ENCODE measurements at regions not wholly inside any gene's neighbourhood (a gene's known extent, or its start where the extent isn't known, plus 50 kb on each side); places are given as distances from the start of the nearest gene placed in this dataset.
A peak's percentile ranks its signal among the peaks of the same experiment; 100 is the strongest.

GRCh38 chr3:111351334-111351733, 190.7 kb upstream of the CD96 start:
- DNase-seq: peak in 9 of 58 donors; percentile 1 to 47 (median 4)

DNA sequence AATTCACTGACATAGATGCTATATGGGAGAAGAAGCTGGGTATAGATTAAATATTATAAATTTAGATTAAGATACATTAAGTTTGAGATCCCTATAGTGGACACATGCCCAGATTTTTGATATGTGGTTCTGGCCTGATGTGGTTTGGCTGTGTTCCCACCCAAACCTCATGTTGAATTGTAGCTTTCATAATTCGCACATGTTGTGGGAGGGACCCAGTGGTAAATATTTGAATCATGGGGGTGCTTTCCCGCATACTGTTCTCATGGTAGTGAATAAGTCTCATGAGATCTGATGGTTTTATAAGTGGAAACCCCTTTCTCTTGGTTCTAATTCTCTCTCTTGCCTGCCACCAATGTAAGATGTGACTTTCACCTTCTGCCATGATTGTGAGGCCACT, 189.4 kb upstream of the CD96 start:
- DNase-seq: no peak

DNA sequence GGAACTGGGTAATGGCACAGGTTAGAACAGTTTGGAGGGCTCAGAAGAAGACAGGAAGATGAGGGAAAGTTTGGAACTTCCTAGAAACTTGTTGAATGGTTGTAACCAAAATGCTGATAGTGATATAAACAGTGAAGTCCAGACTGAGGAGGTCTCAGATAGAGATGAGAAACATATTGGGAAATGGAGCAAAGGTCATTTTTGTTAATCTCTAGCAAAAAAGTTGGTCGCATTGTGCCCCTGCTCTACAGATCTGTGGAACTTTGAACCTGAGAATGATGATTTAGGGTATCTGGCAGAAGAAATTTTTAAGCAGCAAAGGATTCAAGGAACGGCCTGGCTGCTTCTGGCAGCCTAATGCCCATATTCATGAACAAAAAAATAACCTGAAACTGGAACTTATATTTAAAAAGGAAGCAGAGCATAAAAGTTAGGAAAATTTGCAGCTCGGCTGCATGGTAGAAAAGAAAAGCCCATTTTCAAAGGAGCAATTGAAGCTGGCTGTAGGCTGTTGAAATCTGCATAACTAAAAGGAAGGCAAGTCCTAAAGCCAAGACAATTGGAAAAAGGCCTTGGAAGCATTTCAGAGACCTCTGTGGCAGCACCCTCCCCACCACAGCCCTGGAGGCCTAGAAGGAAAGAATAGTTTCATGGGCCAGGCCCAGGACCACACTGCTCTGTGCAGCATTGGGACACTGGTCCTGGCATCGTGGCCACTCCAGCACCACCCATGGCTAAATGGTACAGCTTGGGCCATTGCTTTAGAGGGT, 182.6 kb upstream of the CD96 start:
- no peak for DNase-seq

- DNase-seq: no peak
Measured at GRCh38 chr3:111362381-111363009, 179.5 kb upstream of the CD96 start.

DNA sequence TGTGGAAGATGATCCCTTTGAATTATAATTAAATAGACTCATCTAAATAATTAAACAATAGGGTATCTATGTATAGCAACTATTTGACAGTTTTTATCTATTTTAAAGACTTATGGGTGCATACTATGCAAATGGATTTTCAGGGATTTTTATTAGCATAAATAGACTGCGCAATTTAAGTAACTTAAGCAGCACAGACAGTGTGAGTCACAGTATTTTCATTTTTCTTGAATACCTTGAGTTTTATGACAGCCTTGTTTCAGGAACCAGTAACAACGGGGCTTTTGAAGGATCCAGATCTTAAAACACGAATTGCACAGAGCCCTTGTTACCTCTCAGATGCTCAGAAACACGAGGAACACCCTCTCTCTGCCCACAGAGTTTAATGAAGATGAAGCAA, 175.5 kb upstream of the CD96 start:
- no peak for DNase-seq

DNA sequence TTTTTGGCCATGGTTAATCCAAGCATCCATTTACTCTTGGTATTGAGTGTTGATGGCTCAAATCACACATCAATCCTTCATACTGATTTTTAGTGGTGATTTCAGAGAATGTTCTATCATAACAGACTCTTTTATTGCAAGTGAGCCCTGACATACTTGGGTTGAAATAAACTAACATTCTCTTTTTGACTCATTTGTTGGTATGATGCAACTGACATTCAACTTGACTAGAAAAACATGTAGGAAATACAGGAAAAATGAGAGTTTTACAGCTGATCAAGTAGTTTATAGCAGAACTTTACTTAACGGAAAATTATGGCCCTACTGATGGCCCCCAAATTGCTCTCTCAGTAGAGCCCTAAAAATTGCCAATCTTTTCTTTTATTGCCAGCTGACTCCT, 173.9 kb upstream of the CD96 start:
- DNase-seq: no peak

GRCh38 chr3:111369958-111370357, 172.0 kb upstream of the CD96 start:
- no peak for DNase-seq

DNA sequence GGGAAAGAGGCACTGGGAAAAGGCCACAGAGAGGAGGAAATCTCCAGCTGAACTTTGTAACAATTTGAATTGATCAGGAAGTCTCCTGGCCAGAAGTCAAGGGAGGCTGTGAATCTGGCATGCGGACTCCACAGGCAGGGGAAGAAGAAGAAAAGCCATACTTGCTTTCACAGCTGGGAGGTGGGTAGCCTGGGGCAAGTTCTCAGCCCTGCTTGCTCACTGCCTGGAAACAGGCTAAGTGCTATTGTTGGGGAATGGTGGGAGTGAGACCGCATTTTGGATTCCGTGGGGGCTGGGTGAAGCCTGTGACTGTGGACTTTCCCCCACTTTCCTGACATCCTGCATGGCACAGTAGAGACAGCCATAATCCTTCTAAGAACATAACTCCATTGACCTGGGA, 168.8 kb upstream of the CD96 start:
- no peak for DNase-seq

DNA sequence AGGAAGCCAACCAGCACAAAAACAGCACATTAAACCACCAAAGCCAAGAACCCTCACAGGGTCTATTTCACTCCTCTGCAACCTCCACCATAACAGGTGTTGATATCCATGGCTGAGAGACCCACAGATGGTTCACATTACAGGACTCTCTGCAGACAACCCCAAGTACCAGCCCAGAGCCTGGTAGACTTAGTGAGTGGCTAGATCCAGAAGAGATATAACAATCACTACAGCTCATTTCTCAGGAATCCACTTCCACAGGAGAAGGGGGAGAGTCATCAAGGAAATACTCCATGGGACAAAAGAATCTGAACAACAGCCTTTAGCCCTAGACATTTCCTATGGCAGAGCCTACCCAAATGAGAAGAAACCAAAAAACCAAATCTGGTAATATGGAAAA, 168.1 kb upstream of the CD96 start:
- no peak for DNase-seq

DNA sequence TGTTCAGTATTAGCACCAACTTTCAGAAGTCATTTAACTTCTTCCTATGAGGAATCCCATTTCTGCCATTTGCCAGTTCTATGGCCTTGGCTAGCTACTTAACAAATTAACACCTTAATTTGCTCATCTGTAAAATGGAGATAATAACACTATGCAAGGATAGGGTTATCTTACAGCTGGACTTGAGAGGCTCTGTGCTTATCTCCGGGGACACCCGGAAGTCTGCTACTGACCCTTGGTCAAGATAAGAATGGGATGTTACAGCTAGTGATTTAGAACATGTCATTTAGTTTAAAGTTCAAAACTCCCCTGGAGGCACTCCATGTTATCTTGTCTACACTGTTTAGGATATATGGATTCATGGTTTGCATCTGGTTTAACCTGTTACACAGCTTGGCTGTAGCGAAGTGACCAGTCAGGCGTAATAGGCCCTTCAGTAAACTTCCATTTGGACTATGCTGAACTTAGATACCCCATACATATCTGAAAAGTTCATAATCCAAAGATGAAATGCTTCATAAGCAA, 156.0 kb upstream of the CD96 start:
- DNase-seq: no peak

DNA sequence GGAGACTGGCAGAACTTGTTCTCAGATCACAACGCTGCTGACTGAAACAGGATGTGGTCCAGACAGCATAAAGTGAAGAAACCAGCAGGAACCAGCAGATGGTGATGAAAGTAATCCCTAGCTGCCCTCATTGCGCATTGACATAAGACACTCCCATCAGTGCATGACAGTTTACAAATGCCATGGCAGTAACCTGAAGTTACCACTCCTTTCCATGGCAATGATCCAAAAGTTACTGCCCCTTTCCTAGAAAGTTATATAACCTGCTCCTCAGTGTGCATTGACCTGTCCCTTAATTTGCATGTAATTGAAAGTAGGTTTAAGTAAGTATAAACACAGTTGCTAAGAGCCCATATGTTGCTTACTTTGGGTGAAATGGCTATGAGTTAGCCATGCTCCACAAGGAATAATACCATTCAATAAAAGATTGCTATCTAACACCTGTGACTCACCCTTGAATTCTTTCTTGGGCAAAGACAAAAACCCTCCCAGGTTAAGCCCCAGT, 149.1 kb upstream of the CD96 start:
- DNase-seq: no peak

DNA sequence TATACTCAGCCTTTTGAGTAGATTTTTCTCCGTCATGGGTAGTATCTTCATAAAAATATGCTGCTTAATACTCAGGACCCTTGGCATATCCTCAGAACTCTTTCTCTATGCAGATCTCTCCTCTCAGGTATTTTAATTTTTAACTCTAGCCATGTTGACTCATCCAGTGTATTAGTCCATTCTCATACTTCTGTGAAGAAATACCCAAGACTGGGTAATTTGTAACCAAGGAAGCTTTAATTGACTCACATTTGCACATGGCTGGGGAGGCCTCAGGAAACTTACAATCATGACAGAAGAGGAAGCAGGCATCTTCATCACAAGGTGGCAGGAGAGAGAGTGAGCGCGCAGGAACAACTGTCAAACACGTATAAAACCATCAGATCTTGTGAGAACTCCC, 129.3 kb upstream of the CD96 start:
- DNase-seq: no peak

DNA sequence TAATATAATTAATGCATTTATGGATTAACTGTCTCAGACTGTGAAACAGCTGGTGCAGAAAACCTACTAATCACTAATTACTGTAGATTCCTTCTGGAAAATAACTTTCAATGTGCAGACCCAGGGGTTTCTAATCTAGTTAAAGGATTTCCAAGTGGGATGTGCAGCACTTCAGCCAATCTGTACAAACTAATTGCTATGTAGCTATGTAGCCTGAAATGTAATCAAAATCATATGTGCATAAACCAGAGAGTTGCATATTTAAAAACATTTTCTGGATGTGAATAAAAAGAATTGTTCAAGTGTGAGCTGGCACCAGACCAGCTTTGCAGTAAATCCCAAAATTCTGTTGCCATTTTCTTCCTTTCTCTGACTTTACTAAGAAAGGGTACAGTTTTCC, 127.5 kb upstream of the CD96 start:
- no peak for DNase-seq

DNA sequence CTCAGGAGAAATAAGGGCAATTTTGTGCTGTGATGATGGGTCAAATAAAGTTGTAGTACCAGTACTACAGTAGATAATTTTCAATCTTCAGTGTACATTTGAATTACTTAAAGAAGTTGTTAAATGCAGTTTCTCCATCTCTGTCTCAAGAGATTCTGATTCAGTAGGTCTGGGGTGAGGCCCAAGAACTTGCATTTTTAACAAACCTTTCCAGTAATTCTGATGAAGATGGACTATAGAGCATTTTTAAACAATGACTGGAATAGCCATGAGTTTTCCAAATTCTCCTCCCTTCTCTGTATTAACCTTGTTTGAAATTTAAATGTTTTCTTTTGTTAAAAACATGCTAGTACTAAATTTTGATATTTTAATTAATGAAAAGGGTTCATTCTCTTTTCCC, 127.0 kb upstream of the CD96 start:
- no peak for DNase-seq

DNA sequence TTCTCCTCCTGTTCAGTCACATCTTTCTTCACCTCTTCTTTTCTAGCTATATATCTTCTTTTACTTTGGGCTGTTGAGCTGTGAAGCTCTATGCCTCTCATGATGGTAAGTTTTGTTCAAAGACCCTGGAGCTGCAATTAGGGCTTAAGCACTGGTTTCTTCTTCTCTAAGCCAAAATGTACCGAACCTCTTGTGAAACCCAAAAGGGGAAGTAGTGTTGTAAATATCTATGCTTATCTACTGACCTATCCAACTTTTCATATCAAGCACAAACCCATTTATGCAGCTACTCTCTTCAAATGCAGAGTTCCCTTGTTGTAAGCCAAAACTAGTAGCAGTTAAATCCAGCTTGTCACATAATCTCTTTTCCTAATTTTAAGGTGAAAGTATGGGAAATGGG, 123.6 kb upstream of the CD96 start:
- no peak for DNase-seq

- no peak for DNase-seq
Measured at GRCh38 chr3:111428301-111428700, 113.7 kb upstream of the CD96 start.

DNA sequence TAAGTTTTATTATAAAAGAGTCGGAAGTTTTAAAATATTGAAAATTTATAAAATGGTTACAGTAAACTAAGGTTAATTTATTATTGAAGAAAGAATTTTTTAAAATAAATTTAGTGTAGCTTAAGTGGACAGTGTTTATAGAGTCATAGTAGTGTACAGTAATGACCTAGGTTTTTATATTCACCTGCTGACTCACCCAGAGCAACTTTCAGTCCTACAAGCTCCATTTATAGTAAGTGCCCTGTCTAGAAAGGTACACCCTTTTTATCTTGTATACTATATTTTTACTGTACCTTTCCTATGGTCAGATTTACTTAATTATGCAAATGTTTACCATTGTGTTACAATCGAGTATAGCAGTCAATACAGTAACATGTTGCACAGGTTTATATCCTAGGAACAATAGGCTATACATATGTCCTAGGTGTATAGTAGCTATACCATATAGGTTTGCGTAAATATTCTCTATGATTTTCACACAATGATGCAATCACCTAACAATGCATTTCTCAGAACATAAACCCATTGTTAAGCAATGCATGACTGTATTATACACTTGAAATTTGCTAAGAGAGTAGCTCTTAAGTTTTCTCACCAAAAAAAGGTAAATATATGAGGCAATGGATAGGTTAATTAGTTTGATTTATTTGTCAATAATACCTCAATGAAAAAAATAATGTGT, 106.9 kb upstream of the CD96 start:
- DNase-seq: no peak

DNA sequence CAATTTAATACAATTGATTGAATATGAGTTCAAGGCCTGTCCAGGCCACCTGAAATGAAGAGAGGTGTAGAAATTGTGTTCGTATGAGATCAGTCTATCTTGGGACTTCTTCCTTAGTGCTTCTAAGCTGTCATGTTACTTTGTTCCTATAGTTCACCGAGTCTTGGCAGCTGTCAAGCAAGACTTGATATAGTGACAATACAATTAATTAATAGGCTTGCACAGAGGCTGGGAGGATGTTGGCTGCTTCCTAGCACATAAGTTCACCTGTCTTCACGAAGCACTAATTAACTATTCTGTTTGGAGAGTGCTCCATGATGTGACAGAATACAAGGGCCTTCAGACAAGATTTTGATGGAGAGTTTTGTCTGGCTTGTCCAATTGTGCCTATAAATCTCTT, 103.7 kb upstream of the CD96 start:
- no peak for DNase-seq

- DNase-seq: no peak
Measured at GRCh38 chr3:111454551-111454950, 87.4 kb upstream of the CD96 start.

- DNase-seq: no peak
Measured at GRCh38 chr3:111465081-111465670, 76.8 kb upstream of the CD96 start.

DNA sequence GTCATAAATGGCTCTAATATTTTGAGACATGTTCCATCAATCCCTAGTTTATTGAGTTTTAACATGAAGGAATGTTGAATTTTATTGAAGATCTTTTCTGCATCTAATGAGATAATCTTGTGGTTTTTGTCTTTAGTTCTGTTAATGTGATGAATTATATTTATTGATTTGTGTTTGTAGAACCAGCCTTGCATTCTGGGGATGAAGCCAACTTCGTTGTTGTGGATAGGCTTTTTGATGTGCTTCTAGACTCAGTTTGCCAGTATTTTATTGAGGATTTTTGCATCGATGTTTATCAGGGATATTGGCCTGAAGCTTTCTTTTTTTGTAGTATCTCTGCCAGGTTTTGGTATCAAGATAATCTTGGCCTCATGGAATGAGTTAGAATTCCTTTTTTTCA, 72.0 kb upstream of the CD96 start:
- DNase-seq: no peak

DNA sequence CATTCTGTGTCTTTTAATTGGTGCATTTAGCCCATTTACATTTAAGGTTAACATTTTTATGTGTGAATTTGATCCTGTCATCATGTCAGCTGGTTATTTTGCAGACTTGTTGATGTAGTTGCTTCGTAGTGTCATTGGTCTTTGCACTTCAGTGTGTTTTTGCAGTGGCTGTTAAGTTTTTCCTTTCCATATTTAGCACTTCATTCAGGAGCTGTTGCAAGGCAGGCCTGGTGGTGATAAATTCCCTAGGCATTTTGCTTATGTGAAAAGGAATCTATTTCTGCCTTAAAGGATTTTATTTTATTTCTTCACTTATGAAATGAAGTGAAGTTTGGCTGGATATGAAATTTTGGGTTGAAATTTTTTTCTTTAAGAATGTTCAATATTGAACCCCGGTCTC, 70.2 kb upstream of the CD96 start:
- DNase-seq: no peak
